RKO (cell line): ENCODE measurements at regions not wholly inside any gene's neighbourhood (a gene's known extent, or its start where the extent isn't known, plus 50 kb on each side); places are given as distances from the start of the nearest gene placed in this dataset.
"Not testable (repeated sequence)": the region's sequence is repeated elsewhere in the genome, so short reads cannot be mapped to it uniquely, and the experiment has no call there.

ENCODE experiments used
- DNase-seq: peaks from one replicate; pipeline ENCODE4 v3.0.0-alpha.2; 2016; ENCODE audit warnings: low spot score

GRCh38 chr3:105296182-105296822, 70.4 kb upstream of the ALCAM start:
- DNase-seq: not testable (repeated sequence)

GRCh38 chr3:105304487-105304886, 62.2 kb upstream of the ALCAM start:
- DNase-seq: no peak

DNA sequence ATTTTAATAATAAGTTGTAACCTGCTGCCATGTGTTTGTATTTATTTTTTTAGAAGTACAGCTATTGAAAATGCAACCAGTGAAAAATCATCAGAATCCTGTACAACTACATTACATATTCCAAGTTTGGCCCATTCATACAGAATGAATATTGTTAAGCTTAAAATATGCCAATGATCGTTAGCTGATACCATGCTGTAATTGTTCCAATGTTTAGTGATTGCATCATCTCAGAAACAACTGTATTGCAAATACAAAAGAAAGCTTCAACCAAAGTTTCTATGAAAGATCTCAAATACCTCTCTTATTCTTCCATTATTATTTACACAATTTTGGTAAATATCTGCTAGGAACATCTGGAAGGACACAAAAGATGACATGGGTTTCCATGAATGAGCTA, 51.6 kb upstream of the ALCAM start:
- DNase-seq: no peak

GRCh38 chr3:105315815-105316214, 50.9 kb upstream of the ALCAM start:
- DNase-seq: no peak

DNA sequence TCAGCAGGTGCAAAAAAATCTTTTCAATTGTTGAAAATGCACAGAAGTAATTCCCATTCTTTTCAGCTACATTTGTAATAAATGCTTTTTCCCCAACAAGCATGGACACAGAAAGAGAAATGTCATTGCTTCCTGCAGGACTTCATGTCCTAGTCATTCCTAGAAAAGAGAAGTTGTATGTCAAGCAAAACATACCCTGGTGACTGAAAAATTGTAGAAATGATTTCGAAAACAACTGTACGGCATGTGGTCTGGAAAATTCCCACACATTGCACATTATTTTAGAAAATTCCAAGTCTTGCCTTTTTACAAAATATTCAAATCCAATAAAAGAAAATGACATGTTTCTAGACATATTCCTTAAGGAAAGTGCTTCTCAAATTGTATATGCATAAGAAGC, 50.4 kb upstream of the ALCAM start:
- no peak for DNase-seq
